Uterus (tissue), 3 donors: ENCODE measurements at regions not wholly inside any gene's neighbourhood (a gene's known extent, or its start where the extent isn't known, plus 50 kb on each side); places are given as distances from the start of the nearest gene placed in this dataset.

Experiments
- DNase-seq, 2 donors: peaks; one replicate each; pipeline ENCODE4 v3.0.0-alpha.2; 2019 to 2020
- H3K27ac ChIP-seq, 2 donors: fragments of 200-600 bp; sonication (generic); 1 replicate in 1 of 2; 2 replicates in 1 of 2; pipeline ENCODE4 v1.5.1; 2016 to 2018
- H3K27me3 ChIP-seq, 2 donors: fragments of 200-600 bp; sonication (generic); one replicate each; pipeline ENCODE4 v1.5.1; 2018 to 2019; ENCODE audit warnings: control low read depth in 1 of 2
- H3K36me3 ChIP-seq, 2 donors: fragments of 200-600 bp; sonication (generic); one replicate each; pipeline ENCODE4 v1.5.1; 2019; ENCODE audit warnings: control low read depth in 1 of 2
- H3K4me1 ChIP-seq, 2 donors: fragments of 200-600 bp; sonication (generic); one replicate each; pipeline ENCODE4 v1.5.1; 2018 to 2019; ENCODE audit warnings: control low read depth in 1 of 2
- H3K4me3 ChIP-seq, 2 donors: fragments of 200-600 bp; sonication (generic); 1 replicate in 1 of 2; 2 replicates in 1 of 2; pipeline ENCODE4 v1.5.1; 2018 to 2019; ENCODE audit warnings: mild to moderate bottlenecking in 1 of 2
- H3K9me3 ChIP-seq, 2 donors: fragments of 200-600 bp; sonication (generic); one replicate each; pipeline ENCODE4 v1.5.1; 2019; ENCODE audit warnings: control low read depth in 1 of 2
- CTCF ChIP-seq, 4 experiments: fragments of 200-600 bp in 2 of 4; fragments of 450-650 bp in 2 of 4; sonication (generic) in 2 of 4; IDR thresholded peaks; one replicate each; pipeline ENCODE4 v1.5.1; 2016 to 2019; ENCODE audit warnings: antibody characterized with exemption in 4 of 4, mild to moderate bottlenecking in 2 of 4, moderate library complexity in 1 of 4
- POLR2A ChIP-seq, 2 donors: fragments of 450-650 bp; IDR thresholded peaks; one replicate each; pipeline ENCODE4 v1.6.1; 2016; ENCODE audit warnings: antibody characterized with exemption in 2 of 2, mild to moderate bottlenecking in 1 of 2, moderate library complexity in 1 of 2
- intact Hi-C: fragments of 100-400 bp; cut with DNase I; formaldehyde crosslinking; loops from one replicate; pipeline ENCODE4 v1.15.1; 2023; ENCODE audit warnings: low total_unique reads
- donor health status: DM: yes; HTN: yes; CAD: no.

GRCh38 chr2:234679301-234679740 lies 182.4 kb upstream of the ARL4C start:
- TF ChIP-seq CTCF (IDR thresholded peaks at IDR 0.05): no peak
- TF ChIP-seq POLR2A (IDR thresholded peaks at IDR 0.05): no peak
- H3K9me3 ChIP-seq: no peaks in the 10 kb centered on the region
- no peaks in the 10 kb centered on the region for H3K27me3 ChIP-seq
- H3K4me3 ChIP-seq: no peak overlapping the region
- intact Hi-C loops: no loop called here
- H3K27ac ChIP-seq: peak overlapping the region; percentile 28 to 42
- no peak for DNase-seq
- no peaks in the 10 kb centered on the region for H3K36me3 ChIP-seq
- H3K4me1 ChIP-seq: no peaks in the 10 kb centered on the region

- DNase-seq: no peak
- H3K27ac ChIP-seq: no peak overlapping the region
Measured at GRCh38 chr2:234678711-234679110, 181.8 kb upstream of the ARL4C start.

GRCh38 chr2:234677758-234678538 lies 181.1 kb upstream of the ARL4C start:
- Histone ChIP-seq H3K4me3 (no peak overlapping the region), H3K36me3 (no peaks in the 10 kb centered on the region), H3K4me1 (no peaks in the 10 kb centered on the region), H3K9me3 (no peaks in the 10 kb centered on the region), H3K27me3 (no peaks in the 10 kb centered on the region), H3K27ac (no peak overlapping the region)
- intact Hi-C loops: no loop called here
- no peak for TF ChIP-seq POLR2A (IDR thresholded peaks at IDR 0.05)
- DNase-seq: no peak

More at GRCh38 chr2:234678711-234679110, 181.8 kb upstream of the ARL4C start:
- no peaks in the 10 kb centered on the region for H3K27me3 ChIP-seq
- no peaks in the 10 kb centered on the region for H3K9me3 ChIP-seq
- intact Hi-C loops: no loop called here
- no peaks in the 10 kb centered on the region for H3K4me1 ChIP-seq
- no peak overlapping the region for H3K4me3 ChIP-seq
- H3K36me3 ChIP-seq: no peaks in the 10 kb centered on the region
- TF ChIP-seq CTCF (IDR thresholded peaks at IDR 0.05): no peak
- no peak for TF ChIP-seq POLR2A (IDR thresholded peaks at IDR 0.05)

- TF ChIP-seq CTCF (IDR thresholded peaks at IDR 0.05) (no peak), POLR2A (IDR thresholded peaks at IDR 0.05) (no peak)
- Histone ChIP-seq H3K9me3 (no peaks in the 10 kb centered on the region), H3K27me3 (no peaks in the 10 kb centered on the region), H3K4me3 (no peak overlapping the region), H3K27ac (no peak overlapping the region), H3K36me3 (no peaks in the 10 kb centered on the region), H3K4me1 (no peaks in the 10 kb centered on the region)
- no peak for DNase-seq
- intact Hi-C loops: no loop called here
Measured at GRCh38 chr2:234676783-234677450, 180.0 kb upstream of the ARL4C start.

GRCh38 chr2:234676109-234676782 lies 179.4 kb upstream of the ARL4C start:
- H3K4me1 ChIP-seq: no peaks in the 10 kb centered on the region
- H3K9me3 ChIP-seq: no peaks in the 10 kb centered on the region
- intact Hi-C loops: no loop called here
- TF ChIP-seq CTCF (IDR thresholded peaks at IDR 0.05) (no peak), POLR2A (IDR thresholded peaks at IDR 0.05) (no peak)
- H3K27ac ChIP-seq: no peak overlapping the region
- H3K27me3 ChIP-seq: no peaks in the 10 kb centered on the region
- no peaks in the 10 kb centered on the region for H3K36me3 ChIP-seq
- no peak for DNase-seq
- H3K4me3 ChIP-seq: no peak overlapping the region
